Right atrium auricular region (tissue), 2 donors: ENCODE measurements at regions not wholly inside any gene's neighbourhood (a gene's known extent, or its start where the extent isn't known, plus 50 kb on each side); places are given as distances from the start of the nearest gene placed in this dataset.

Experiments
- DNase-seq: peaks from one replicate; pipeline ENCODE4 v3.0.0-alpha.2; 2019; ENCODE audit warnings: low spot score
- H3K27ac ChIP-seq, 2 donors: fragments of 200-600 bp; sonication (generic); 1 replicate in 1 of 2; 2 replicates in 1 of 2; pipeline ENCODE4 v1.5.1; 2016 to 2019
- H3K27me3 ChIP-seq, 2 donors: fragments of 200-600 bp; sonication (generic); one replicate each; pipeline versions ENCODE4 v1.5.1 to v1.6.0; 2017 to 2019
- H3K36me3 ChIP-seq: fragments of 200-600 bp; sonication (generic); one replicate; pipeline ENCODE4 v1.5.1; 2016
- H3K4me1 ChIP-seq, 2 donors: fragments of 200-600 bp; sonication (generic); one replicate each; pipeline versions ENCODE4 v1.5.1 to v1.6.0; 2017 to 2019
- H3K4me3 ChIP-seq, 2 donors: fragments of 200-600 bp; sonication (generic); 1 replicate in 1 of 2; 2 replicates in 1 of 2; pipeline ENCODE4 v1.5.1; 2017 to 2019; ENCODE audit warnings: mild to moderate bottlenecking in 1 of 2, moderate library complexity in 1 of 2
- H3K9me3 ChIP-seq, 2 donors: fragments of 200-600 bp; sonication (generic); one replicate each; pipeline ENCODE4 v1.5.1; 2019
- CTCF ChIP-seq, 2 donors: fragments of 200-600 bp; sonication (generic); IDR thresholded peaks; one replicate each; pipeline ENCODE4 v1.5.1; 2019; ENCODE audit warnings: antibody characterized with exemption in 2 of 2

GRCh38 chr9:134522502-134522848 is 119.1 kb upstream of the COL5A1 start:
- no peak for TF ChIP-seq CTCF (IDR thresholded peaks at IDR 0.05)
- Histone ChIP-seq H3K4me1 (no peaks in the 10 kb centered on the region), H3K27me3 (no peaks in the 10 kb centered on the region), H3K36me3 (no peaks in the 10 kb centered on the region), H3K4me3 (no peak overlapping the region), H3K27ac (no peak overlapping the region), H3K9me3 (peaks cover 0 to 7% of the 10 kb centered on the region in 2 donors)
- no peak for DNase-seq

- H3K4me1 ChIP-seq = no peaks in the 10 kb centered on the region
- H3K9me3 ChIP-seq = peaks cover 0 to 7% of the 10 kb centered on the region in 2 donors
- DNase-seq = no peak
- H3K27ac ChIP-seq = no peak overlapping the region
- no peaks in the 10 kb centered on the region for H3K36me3 ChIP-seq
- H3K27me3 ChIP-seq = no peaks in the 10 kb centered on the region
- H3K4me3 ChIP-seq = no peak overlapping the region
- TF ChIP-seq CTCF (IDR thresholded peaks at IDR 0.05) = no peak
Observed at GRCh38 chr9:134522976-134523375, 118.6 kb upstream of the COL5A1 start.

GRCh38 chr9:134525070-134525815 is 116.4 kb upstream of the COL5A1 start:
- TF ChIP-seq CTCF (IDR thresholded peaks at IDR 0.05) = no peak
- H3K27me3 ChIP-seq = no peaks in the 10 kb centered on the region
- DNase-seq = no peak
- H3K4me3 ChIP-seq = peak overlapping the region in 1 of 2 donors; percentile 17
- H3K36me3 ChIP-seq = no peaks in the 10 kb centered on the region
- H3K9me3 ChIP-seq = peaks cover 0 to 20% of the 10 kb centered on the region in 2 donors
- H3K4me1 ChIP-seq = no peaks in the 10 kb centered on the region
- peak overlapping the region; percentile 59 for H3K27ac ChIP-seq

GRCh38 chr9:134525841-134526583 is 115.6 kb upstream of the COL5A1 start:
- Histone ChIP-seq H3K36me3 (no peaks in the 10 kb centered on the region), H3K9me3 (peaks cover 0 to 26% of the 10 kb centered on the region in 2 donors), H3K27ac (peak overlapping the region; percentile 59), H3K4me3 (peak overlapping the region in 1 of 2 donors; percentile 17), H3K4me1 (no peaks in the 10 kb centered on the region), H3K27me3 (no peaks in the 10 kb centered on the region)
- peak; percentile 68 for DNase-seq
- TF ChIP-seq CTCF (IDR thresholded peaks at IDR 0.05) = no peak

- DNase-seq = no peak
- no peak for TF ChIP-seq CTCF (IDR thresholded peaks at IDR 0.05)
- Histone ChIP-seq H3K36me3 (no peaks in the 10 kb centered on the region), H3K4me3 (no peak overlapping the region), H3K4me1 (no peaks in the 10 kb centered on the region), H3K27ac (peak overlapping the region; percentile 22 to 59), H3K27me3 (no peaks in the 10 kb centered on the region), H3K9me3 (peaks cover 0 to 25% of the 10 kb centered on the region in 2 donors)
Observed at GRCh38 chr9:134526584-134527477, 114.8 kb upstream of the COL5A1 start.
